ENCODE measurements at regions not wholly inside any gene's neighbourhood (a gene's known extent, or its start where the extent isn't known, plus 50 kb on each side); places are given as distances from the start of the nearest gene placed in this dataset.

DNA sequence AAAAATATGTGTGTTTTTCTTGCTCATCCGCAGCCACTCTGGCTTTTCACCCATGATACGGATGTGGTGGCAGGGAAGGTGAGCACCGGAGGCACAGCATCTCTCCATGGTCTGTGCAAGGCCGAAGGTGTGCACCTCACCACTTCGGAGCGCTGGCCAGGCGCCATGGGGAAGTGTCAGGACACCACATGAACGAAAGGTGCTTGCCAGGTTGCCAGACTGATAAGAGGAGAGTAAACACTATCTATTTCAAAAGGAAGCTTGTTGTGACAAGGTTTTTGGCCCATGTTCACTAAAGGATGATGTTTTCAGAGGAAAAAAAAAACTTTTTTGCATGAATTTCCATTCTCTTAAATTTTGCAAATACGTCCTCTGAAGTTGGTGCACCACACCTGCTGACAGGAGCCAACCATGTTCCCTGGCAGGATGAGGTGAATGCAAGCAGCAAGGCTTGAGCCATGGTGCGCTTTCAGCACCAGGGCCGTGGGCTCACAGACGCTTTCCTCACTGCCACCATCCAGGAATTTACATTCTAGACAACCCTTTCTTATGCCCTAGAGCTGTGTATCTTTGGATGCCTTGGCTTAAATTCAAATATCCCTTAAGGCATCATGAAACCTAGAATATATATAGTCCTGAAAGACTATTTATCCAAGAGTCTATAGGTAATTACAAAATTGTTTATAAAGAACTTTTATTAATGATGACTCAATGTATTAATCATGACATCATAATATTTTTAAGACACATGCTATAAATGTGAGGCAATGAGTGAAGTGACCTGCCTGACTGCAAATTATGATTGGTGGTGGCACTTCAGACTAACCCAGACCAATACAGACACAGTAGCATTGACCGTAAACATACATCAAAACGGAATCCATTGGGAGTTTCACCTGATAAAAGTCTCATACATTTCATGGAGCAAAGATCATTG is 234.5 kb downstream of the TFAP2A start:
- TF ChIP-seq POLR2A (IDR thresholded peaks at IDR 0.05), result no peak
- TF ChIP-seq, protein P1, sequence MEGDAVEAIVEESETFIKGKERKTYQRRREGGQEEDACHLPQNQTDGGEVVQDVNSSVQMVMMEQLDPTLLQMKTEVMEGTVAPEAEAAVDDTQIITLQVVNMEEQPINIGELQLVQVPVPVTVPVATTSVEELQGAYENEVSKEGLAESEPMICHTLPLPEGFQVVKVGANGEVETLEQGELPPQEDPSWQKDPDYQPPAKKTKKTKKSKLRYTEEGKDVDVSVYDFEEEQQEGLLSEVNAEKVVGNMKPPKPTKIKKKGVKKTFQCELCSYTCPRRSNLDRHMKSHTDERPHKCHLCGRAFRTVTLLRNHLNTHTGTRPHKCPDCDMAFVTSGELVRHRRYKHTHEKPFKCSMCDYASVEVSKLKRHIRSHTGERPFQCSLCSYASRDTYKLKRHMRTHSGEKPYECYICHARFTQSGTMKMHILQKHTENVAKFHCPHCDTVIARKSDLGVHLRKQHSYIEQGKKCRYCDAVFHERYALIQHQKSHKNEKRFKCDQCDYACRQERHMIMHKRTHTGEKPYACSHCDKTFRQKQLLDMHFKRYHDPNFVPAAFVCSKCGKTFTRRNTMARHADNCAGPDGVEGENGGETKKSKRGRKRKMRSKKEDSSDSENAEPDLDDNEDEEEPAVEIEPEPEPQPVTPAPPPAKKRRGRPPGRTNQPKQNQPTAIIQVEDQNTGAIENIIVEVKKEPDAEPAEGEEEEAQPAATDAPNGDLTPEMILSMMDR (IDR thresholded peaks at IDR 0.05 in 4 of 5, conservative IDR thresholded peaks at IDR 0.05 in 1 of 5), result no peak

All from gastrocnemius medialis (tissue), 4 donors.